NCI-H2171 treated with DMSO at 0.1 percent for 48 hours (cell line): ENCODE measurements at regions not wholly inside any gene's neighbourhood (a gene's known extent, or its start where the extent isn't known, plus 50 kb on each side); places are given as distances from the start of the nearest gene placed in this dataset.
"Not testable (repeated sequence)": the region's sequence is repeated elsewhere in the genome, so short reads cannot be mapped to it uniquely, and the experiment has no call there.

ENCODE experiments used
- DNase-seq: peaks from one replicate; lab custom pipeline; 2025; lab: John Stamatoyannopoulos, UW

GRCh38 chr1:206362994-206363393 is 107.3 kb upstream of the IKBKE start:
- not testable (repeated sequence) for DNase-seq

GRCh38 chr1:206365271-206365670 is 105.0 kb upstream of the IKBKE start:
- not testable (repeated sequence) for DNase-seq

- DNase-seq, result not testable (repeated sequence)
Observed at GRCh38 chr1:206366131-206366530, 104.1 kb upstream of the IKBKE start.

GRCh38 chr1:206366772-206367171 is 103.5 kb upstream of the IKBKE start:
- DNase-seq, result not testable (repeated sequence)

GRCh38 chr1:206367955-206368622 is 102.2 kb upstream of the IKBKE start:
- not testable (repeated sequence) for DNase-seq

GRCh38 chr1:206374725-206375124 is 95.6 kb upstream of the IKBKE start:
- DNase-seq, result not testable (repeated sequence)

GRCh38 chr1:206375552-206375951 is 94.7 kb upstream of the IKBKE start:
- DNase-seq, result not testable (repeated sequence)

- DNase-seq, result not testable (repeated sequence)
Observed at GRCh38 chr1:206378506-206378905, 91.8 kb upstream of the IKBKE start.

- DNase-seq, result not testable (repeated sequence)
Observed at GRCh38 chr1:206379245-206379644, 91.0 kb upstream of the IKBKE start.

- not testable (repeated sequence) for DNase-seq
Observed at GRCh38 chr1:206380163-206380790, 90.0 kb upstream of the IKBKE start.

GRCh38 chr1:206380791-206381610 is 89.3 kb upstream of the IKBKE start:
- DNase-seq, result peak; percentile 56

- DNase-seq, result peak; percentile 28
Observed at GRCh38 chr1:206384029-206384807, 86.1 kb upstream of the IKBKE start.

- not testable (repeated sequence) for DNase-seq
Observed at GRCh38 chr1:206384891-206385290, 85.4 kb upstream of the IKBKE start.

- not testable (repeated sequence) for DNase-seq
Observed at GRCh38 chr1:206387631-206388030, 82.6 kb upstream of the IKBKE start.

GRCh38 chr1:206391903-206392302 is 78.4 kb upstream of the IKBKE start:
- not testable (repeated sequence) for DNase-seq

- not testable (repeated sequence) for DNase-seq
Observed at GRCh38 chr1:206397501-206397900, 72.8 kb upstream of the IKBKE start.

- not testable (repeated sequence) for DNase-seq
Observed at GRCh38 chr1:206398261-206398660, 72.0 kb upstream of the IKBKE start.

- DNase-seq, result not testable (repeated sequence)
Observed at GRCh38 chr1:206403612-206404307, 66.5 kb upstream of the IKBKE start.

GRCh38 chr1:206404309-206405027 is 65.8 kb upstream of the IKBKE start:
- not testable (repeated sequence) for DNase-seq

- not testable (repeated sequence) for DNase-seq
Observed at GRCh38 chr1:206405282-206405681, 65.0 kb upstream of the IKBKE start.
